Fibroblast of lung (primary cell): ENCODE measurements at regions not wholly inside any gene's neighbourhood (a gene's known extent, or its start where the extent isn't known, plus 50 kb on each side); places are given as distances from the start of the nearest gene placed in this dataset.

ENCODE experiments used
- DNase-seq, 2 donors: peaks; one replicate each; pipeline versions ENCODE4 v3.0.0 to v3.0.0-alpha.2; 2010; ENCODE audit warnings: low read depth in 2 of 2
- H2AFZ ChIP-seq: 2 replicates; pipeline ENCODE4 v1.5.1; 2012; ENCODE audit warnings: low read length, control low read depth, inconsistent platforms
- H3K27ac ChIP-seq: 2 replicates; pipeline ENCODE4 v1.5.1; 2011; ENCODE audit warnings: low read length, control low read depth; ENCODE audit not compliant: insufficient read depth
- H3K27me3 ChIP-seq: 2 replicates; pipeline ENCODE4 v1.5.1; 2011; ENCODE audit warnings: mild to moderate bottlenecking, low read length; ENCODE audit not compliant: control insufficient read depth, insufficient read depth
- H3K36me3 ChIP-seq: 2 replicates; pipeline ENCODE4 v1.5.1; 2011; ENCODE audit warnings: low read length; ENCODE audit not compliant: control insufficient read depth, insufficient read depth
- H3K4me1 ChIP-seq: 2 replicates; pipeline ENCODE4 v1.5.1; 2011; ENCODE audit warnings: low read length; ENCODE audit not compliant: control insufficient read depth, insufficient read depth; ENCODE audit errors: extremely low read depth
- H3K4me2 ChIP-seq: 2 replicates; pipeline ENCODE4 v1.5.1; 2011; ENCODE audit warnings: low read length, control low read depth; ENCODE audit not compliant: insufficient read depth; ENCODE audit errors: extremely low read depth
- H3K4me3 ChIP-seq, 4 experiments: fragments of 200-600 bp in 1 of 4; sonication (generic) in 1 of 4; replicated peaks in 1 of 4; 2 replicates each; pipeline ENCODE4 v1.5.1; 2011 to 2016; ENCODE audit warnings: low read length in 4 of 4, low read depth in 3 of 4, mild to moderate bottlenecking in 3 of 4, control low read depth in 2 of 4, inconsistent platforms in 1 of 4, mixed read lengths in 1 of 4; ENCODE audit not compliant: insufficient read depth in 1 of 4; ENCODE audit errors: control extremely low read depth in 1 of 4
- H3K79me2 ChIP-seq: 2 replicates; pipeline ENCODE4 v1.5.1; 2012; ENCODE audit warnings: mild to moderate bottlenecking, low read length, inconsistent platforms; ENCODE audit not compliant: control insufficient read depth, insufficient read depth
- H3K9ac ChIP-seq: 2 replicates; pipeline ENCODE4 v1.5.1; 2011; ENCODE audit warnings: mild to moderate bottlenecking, low read length, control low read depth; ENCODE audit not compliant: insufficient read depth
- H3K9me3 ChIP-seq: 2 replicates; pipeline ENCODE4 v1.5.1; 2012; ENCODE audit warnings: low read depth, low read length; ENCODE audit not compliant: control insufficient read depth, insufficient read depth
- H4K20me1 ChIP-seq: 2 replicates; pipeline ENCODE4 v1.5.1; 2011; ENCODE audit warnings: low read length; ENCODE audit not compliant: control insufficient read depth, insufficient read depth; ENCODE audit errors: extremely low read depth
- CTCF ChIP-seq, 2 donors: IDR thresholded peaks in 1 of 2; conservative IDR thresholded peaks in 1 of 2; 1 replicate in 1 of 2; 2 replicates in 1 of 2; pipeline ENCODE4 v1.5.1; 2011 to 2012; ENCODE audit warnings: low read length in 2 of 2, control low read depth in 1 of 2, inconsistent platforms in 1 of 2, low read depth in 1 of 2, mild to moderate bottlenecking in 1 of 2
- EZH2 ChIP-seq: IDR thresholded peaks from 2 replicates; pipeline ENCODE4 v1.5.1; 2012; ENCODE audit warnings: low read length, control low read depth, mild to moderate bottlenecking; ENCODE audit errors: missing control alignments

DNA sequence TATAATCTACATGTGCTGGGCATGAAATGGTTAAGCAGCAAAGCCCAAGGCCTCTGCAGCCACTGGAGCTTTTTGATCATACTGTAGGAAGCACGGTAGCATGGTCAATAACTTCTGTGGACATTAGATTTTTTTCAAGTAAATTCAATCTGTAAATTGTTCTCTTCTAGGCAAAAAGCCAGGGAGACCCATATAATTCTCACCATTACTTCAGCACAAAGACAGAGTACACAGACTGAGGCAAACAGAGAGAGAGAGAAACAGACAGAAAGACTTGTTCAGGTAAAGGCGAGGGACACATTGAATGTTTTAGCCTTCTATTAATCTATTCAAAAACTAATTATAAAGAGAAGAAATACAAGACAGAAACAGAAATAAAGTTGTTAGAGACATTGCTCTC is 349.4 kb downstream of the RFC3 start:
- TF ChIP-seq CTCF (conservative IDR thresholded peaks at IDR 0.05 in 1 of 2, IDR thresholded peaks at IDR 0.05 in 1 of 2; ENCODE audit: low read depth in 1 of 2, low read length in 2 of 2) (no peak), EZH2 (no peak)
- H3K36me3 ChIP-seq = no peaks in the 10 kb centered on the region

GRCh38 chr13:34172048-34172447 is 354.1 kb downstream of the RFC3 start:
- Histone ChIP-seq H3K79me2 (no peaks in the 10 kb centered on the region), H3K4me3 (no peak overlapping the region), H3K27ac (no peak overlapping the region), H3K36me3 (no peaks in the 10 kb centered on the region), H2AFZ (no peak overlapping the region), H3K9ac (no peak overlapping the region), H3K9me3 (no peaks in the 10 kb centered on the region), H4K20me1 (no peaks in the 10 kb centered on the region), H3K4me2 (no peak overlapping the region), H3K4me1 (peaks cover 3% of the 10 kb centered on the region), H3K27me3 (no peaks in the 10 kb centered on the region)
- TF ChIP-seq CTCF (conservative IDR thresholded peaks at IDR 0.05 in 1 of 2, IDR thresholded peaks at IDR 0.05 in 1 of 2; ENCODE audit: low read depth in 1 of 2, low read length in 2 of 2) (no peak), EZH2 (no peak)
- no peak for DNase-seq

More for the DNA sequence above, 349.4 kb downstream of the RFC3 start:
- Histone ChIP-seq H3K4me1 (no peaks in the 10 kb centered on the region), H3K4me3 (no peak overlapping the region), H4K20me1 (no peaks in the 10 kb centered on the region), H3K27ac (no peak overlapping the region), H3K79me2 (no peaks in the 10 kb centered on the region), H3K27me3 (no peaks in the 10 kb centered on the region), H3K9me3 (no peaks in the 10 kb centered on the region), H3K4me2 (no peak overlapping the region), H2AFZ (no peak overlapping the region), H3K9ac (no peak overlapping the region)
- DNase-seq = no peak

DNA sequence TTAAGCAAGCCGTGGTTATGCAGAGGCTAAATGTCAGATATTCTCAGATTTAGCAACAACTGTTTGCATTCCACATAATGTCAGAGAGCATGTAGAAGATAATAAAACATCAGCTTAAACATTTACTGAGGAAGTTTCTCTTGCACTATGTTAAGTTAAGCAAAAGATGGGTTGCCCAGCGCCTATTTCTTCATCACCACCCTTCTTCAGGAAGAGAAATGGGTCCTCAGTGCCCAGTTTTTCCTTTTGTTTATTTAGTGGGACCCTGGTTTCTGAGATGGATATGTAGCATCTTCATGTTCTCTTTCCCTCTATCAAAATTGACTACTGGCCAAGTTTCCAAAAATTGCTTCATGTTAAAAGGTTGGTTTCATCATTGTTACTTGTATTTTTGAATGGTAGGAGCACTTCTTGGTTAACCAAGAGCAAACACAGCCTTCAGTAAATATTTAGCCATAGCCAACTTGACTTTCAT is 356.8 kb downstream of the RFC3 start:
- no peaks in the 10 kb centered on the region for H3K79me2 ChIP-seq
- H3K9ac ChIP-seq = no peak overlapping the region
- H2AFZ ChIP-seq = no peak overlapping the region
- peak; percentile 46 to 62 for DNase-seq
- no peaks in the 10 kb centered on the region for H3K27me3 ChIP-seq
- no peaks in the 10 kb centered on the region for H3K9me3 ChIP-seq
- no peaks in the 10 kb centered on the region for H4K20me1 ChIP-seq
- TF ChIP-seq CTCF (conservative IDR thresholded peaks at IDR 0.05 in 1 of 2, IDR thresholded peaks at IDR 0.05 in 1 of 2; ENCODE audit: low read depth in 1 of 2, low read length in 2 of 2) = no peak
- no peak for TF ChIP-seq EZH2
- peaks cover 3% of the 10 kb centered on the region for H3K4me1 ChIP-seq
- no peaks in the 10 kb centered on the region for H3K36me3 ChIP-seq
- H3K27ac ChIP-seq = no peak overlapping the region
- H3K4me2 ChIP-seq = no peak overlapping the region
- no peak overlapping the region for H3K4me3 ChIP-seq
